ENCODE measurements at regions not wholly inside any gene's neighbourhood (a gene's known extent, or its start where the extent isn't known, plus 50 kb on each side); places are given as distances from the start of the nearest gene placed in this dataset.

GRCh38 chr20:19961293-19961692 lies 55.9 kb upstream of the NAA20 start:
- Histone ChIP-seq H3K4me3 (no peak overlapping the region), H3K27me3 (ENCODE audit: insufficient read depth) (no peaks in the 10 kb centered on the region), H3K27ac (ENCODE audit: low read depth) (no peak overlapping the region), H3K79me2 (replicated peaks; ENCODE audit: insufficient read depth) (no peaks in the 10 kb centered on the region), H3K9me2 (ENCODE audit: insufficient read depth) (no peaks in the 10 kb centered on the region), H2AFZ (peak overlapping the region; percentile 94), H3K36me3 (ENCODE audit: insufficient read depth) (no peaks in the 10 kb centered on the region), H4K20me1 (replicated peaks; ENCODE audit: insufficient read depth) (no peaks in the 10 kb centered on the region), H3F3A (replicated peaks; ENCODE audit: low read depth) (no peaks in the 10 kb centered on the region), H3K4me1 (ENCODE audit: insufficient read depth) (peaks cover 37% of the 10 kb centered on the region), H3K4me2 (peak overlapping the region; percentile 54)
- Mint-ChIP-seq H3K27ac (no peak overlapping the region), H3K4me3 (no peak overlapping the region), H3K36me3 (ENCODE audit: low read depth) (no peaks in the 10 kb centered on the region), H3K9me3 (no peaks in the 10 kb centered on the region), H3K27me3 (ENCODE audit: insufficient read depth, low read depth, poor library complexity) (peaks cover 4% of the 10 kb centered on the region), H3K4me1 (peaks cover 36% of the 10 kb centered on the region)
- ATAC-seq (peak; percentile 61), DNase-seq (ENCODE audit: low spot score) (peak; percentile 27)
- TF ChIP-seq ZNF114 (CRISPR knock-in tag; IDR thresholded peaks at IDR 0.05) (no peak), EZH2phosphoT487 (IDR thresholded peaks at IDR 0.05; ENCODE audit: unreplicated experiment) (no peak), CTCF (conservative IDR thresholded peaks at IDR 0.05; ENCODE audit: low read depth in 2 of 2) (no peak), ETS1 (IDR thresholded peaks at IDR 0.05) (no peak), REST (IDR thresholded peaks at IDR 0.05; ENCODE audit: unreplicated experiment) (no peak), STAT1 (IDR thresholded peaks at IDR 0.05; ENCODE audit: unreplicated experiment) (no peak), ZNF331 (CRISPR knock-in tag; IDR thresholded peaks at IDR 0.05; ENCODE audit: low read depth) (no peak), NANOG (IDR thresholded peaks at IDR 0.05; ENCODE audit: borderline replicate concordance) (no peak), EZH2 (IDR thresholded peaks at IDR 0.05; ENCODE audit: low read depth, unreplicated experiment) (no peak), POLR2AphosphoS5 (IDR thresholded peaks at IDR 0.05; ENCODE audit: low read depth) (no peak), JUNB (IDR thresholded peaks at IDR 0.05; ENCODE audit: unreplicated experiment) (no peak), ZNF462 (CRISPR knock-in tag; IDR thresholded peaks at IDR 0.05) (no peak), CREB1 (CRISPR knock-in tag; IDR thresholded peaks at IDR 0.05; ENCODE audit: low read depth) (no peak)

Data from GM23338 (cell line).